ENCODE measurements at regions not wholly inside any gene's neighbourhood (a gene's known extent, or its start where the extent isn't known, plus 50 kb on each side); places are given as distances from the start of the nearest gene placed in this dataset.
A peak's percentile ranks its signal among the peaks of the same experiment; 100 is the strongest.

DNA sequence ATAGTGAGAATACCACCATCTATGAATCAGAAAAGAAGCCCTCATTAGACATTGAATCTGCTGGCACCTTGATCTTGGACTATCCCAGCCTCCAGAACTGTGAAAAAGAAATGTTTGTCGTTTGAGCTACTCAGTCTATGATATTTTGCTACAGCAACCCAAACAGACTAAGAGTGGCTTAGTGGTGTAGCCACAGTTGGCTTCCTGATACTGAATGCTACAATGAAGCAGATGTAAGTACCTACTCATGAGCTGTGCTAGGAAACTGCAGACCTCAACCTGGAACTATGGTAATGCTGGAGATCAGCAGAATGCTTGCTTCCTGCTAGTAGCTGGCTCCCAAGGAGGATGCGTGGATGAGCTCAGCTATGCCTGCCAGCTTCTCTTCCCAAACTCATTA is 268.6 kb upstream of the CRY1 start:
- no peak overlapping the region for H3K27ac ChIP-seq
- DNase-seq (ENCODE audit: low read depth, low spot score): no peak

DNA sequence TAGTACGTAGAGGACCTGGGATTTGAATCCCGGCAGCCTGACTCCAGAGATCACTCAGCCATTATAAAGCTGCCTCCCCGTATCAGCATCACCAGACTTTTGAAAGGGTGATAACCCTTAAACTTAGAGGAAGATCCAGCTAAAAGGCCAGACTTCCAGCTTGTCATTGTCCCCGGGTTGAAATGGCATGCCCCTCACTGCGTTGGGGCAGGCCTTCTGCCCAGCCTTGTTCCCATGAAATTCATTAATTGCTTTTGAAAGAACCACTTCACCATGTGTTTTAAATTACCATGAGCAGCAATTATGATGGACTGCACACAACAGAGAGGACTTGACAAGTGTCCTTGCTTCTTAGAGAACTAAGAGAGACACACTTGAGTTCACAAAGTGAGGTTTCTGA is 269.6 kb upstream of the CRY1 start:
- H3K27ac ChIP-seq: no peak overlapping the region
- no peak for DNase-seq (ENCODE audit: low read depth, low spot score)

GRCh38 chr12:107364875-107365518 is 271.6 kb upstream of the CRY1 start:
- H3K27ac ChIP-seq: no peak overlapping the region
- DNase-seq (ENCODE audit: low read depth, low spot score): no peak

DNA sequence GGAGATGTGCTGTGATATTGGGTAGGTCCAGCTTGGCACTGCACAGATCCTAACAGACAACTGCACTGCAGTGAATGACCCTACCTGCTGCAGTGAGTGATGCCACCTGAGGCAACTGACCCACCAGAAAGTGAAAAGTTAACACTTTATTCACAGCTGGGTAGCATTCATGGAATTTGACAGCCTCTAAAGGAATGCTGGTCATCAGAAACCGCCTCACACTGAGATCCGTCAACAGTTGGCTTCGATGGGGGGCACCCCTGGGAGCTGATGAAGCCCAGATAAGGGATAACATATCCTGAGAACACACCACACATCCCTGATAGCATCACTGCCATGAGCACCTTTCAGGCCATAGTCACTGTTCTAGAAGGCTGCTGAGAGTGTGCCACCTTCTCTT is 272.4 kb upstream of the CRY1 start:
- no peak overlapping the region for H3K27ac ChIP-seq
- DNase-seq (ENCODE audit: low read depth, low spot score): no peak

- DNase-seq (ENCODE audit: low read depth, low spot score): no peak
- H3K27ac ChIP-seq: no peak overlapping the region
These were observed 273.0 kb upstream of the CRY1 start for GRCh38 chr12:107366322-107366721.

DNA sequence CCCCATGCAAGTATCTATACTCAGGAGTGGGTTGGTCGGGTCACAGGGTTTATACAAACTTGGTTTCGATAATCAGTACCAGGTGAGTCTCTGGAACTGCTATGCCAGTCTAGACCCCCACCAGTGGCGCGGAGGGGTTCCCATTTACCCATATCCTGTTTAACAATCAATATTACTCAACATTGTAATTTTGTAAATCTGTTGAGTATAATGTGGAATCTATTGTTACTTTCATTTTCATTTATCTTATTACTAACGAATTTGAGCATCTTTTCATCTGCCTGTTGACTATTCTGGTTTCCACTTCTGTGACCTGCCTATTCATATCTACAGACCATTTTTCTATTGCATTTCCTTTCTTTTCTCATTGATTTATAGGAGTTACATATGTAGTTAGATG is 275.2 kb upstream of the CRY1 start:
- H3K27ac ChIP-seq: no peak overlapping the region
- DNase-seq (ENCODE audit: low read depth, low spot score): no peak

- DNase-seq (ENCODE audit: low read depth, low spot score): no peak
These were observed 275.7 kb upstream of the CRY1 start for GRCh38 chr12:107369006-107369405.

DNA sequence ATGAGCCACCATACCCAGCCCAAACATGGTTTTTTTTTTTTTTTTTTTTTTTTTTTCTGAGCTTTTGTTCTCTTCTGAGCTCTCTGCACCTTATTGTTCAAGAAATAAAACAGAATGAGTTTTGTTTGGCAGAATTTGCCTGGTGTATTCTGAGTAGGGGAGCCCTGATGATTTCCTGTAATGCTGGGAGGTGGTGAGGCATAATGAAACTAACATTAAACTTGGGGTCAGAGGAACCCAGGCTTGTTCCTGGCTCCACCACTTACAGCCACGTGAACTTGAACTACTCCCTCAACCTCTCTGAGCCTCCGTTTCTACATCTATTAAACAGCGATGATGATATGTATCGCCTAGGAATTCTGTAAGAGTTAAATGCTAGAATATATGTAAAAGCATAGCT is 276.3 kb upstream of the CRY1 start:
- no peak overlapping the region for H3K27ac ChIP-seq
- DNase-seq (ENCODE audit: low read depth, low spot score): no peak

More at GRCh38 chr12:107369006-107369405, 275.7 kb upstream of the CRY1 start:
- no peak overlapping the region for H3K27ac ChIP-seq

DNA sequence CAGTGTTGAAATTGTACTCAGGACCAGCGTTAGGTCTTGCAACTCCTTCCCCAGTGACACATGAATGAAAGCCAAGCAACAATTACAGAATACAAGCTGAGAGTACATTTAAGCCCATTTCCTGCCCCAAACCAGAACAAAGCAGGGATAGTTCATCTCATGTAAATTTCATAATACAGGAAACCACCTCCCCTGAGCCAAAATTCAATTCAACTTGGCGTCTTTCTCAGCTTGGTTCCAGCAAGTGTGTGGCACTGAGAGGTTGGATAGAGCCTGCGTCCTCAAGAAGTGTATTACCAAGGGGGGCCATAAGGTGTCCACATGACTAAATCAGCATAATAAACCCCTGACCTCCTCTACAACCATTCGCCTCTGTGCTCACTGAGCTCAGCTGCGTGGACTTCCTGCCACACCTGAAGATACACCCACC is 278.9 kb upstream of the CRY1 start:
- H3K27ac ChIP-seq: peak overlapping the region; percentile 22
- DNase-seq (ENCODE audit: low read depth, low spot score): no peak

DNA sequence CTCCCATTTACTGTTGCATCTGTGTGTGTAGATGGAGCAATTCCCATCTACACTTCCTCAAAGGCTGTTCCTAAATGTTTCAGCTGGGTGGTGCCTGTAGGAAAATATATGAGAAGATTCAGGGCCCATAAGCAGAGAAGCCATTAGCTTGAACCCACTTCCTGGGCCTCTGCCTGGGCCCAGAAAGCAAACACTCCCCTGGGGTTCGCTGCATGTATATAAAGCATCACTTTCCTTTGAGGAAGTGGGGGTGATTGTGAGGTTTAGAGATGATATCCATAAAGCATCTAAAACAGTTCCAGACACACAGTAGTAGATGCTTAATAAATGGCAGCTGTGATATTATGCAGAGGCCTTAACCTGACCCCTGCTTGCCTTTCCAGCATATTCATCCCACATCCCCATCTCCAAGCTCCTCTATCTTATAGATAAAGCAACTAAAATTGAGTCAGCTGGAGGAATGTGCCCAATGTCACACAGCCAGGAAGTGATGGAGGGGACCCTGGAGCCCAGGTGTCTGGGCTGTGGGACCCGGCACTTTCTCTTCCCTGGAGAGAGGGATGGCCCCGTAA is 280.0 kb upstream of the CRY1 start:
- no peak overlapping the region for H3K27ac ChIP-seq
- no peak for DNase-seq (ENCODE audit: low read depth, low spot score)

- DNase-seq (ENCODE audit: low read depth, low spot score): no peak
- H3K27ac ChIP-seq: no peak overlapping the region
These were observed 281.0 kb upstream of the CRY1 start for GRCh38 chr12:107374161-107374840.

- no peak for DNase-seq (ENCODE audit: low read depth, low spot score)
- no peak overlapping the region for H3K27ac ChIP-seq
These were observed 281.9 kb upstream of the CRY1 start for GRCh38 chr12:107375231-107375630.

- no peak for DNase-seq (ENCODE audit: low read depth, low spot score)
- H3K27ac ChIP-seq: no peak overlapping the region
These were observed 284.4 kb upstream of the CRY1 start for GRCh38 chr12:107377596-107378385.

DNA sequence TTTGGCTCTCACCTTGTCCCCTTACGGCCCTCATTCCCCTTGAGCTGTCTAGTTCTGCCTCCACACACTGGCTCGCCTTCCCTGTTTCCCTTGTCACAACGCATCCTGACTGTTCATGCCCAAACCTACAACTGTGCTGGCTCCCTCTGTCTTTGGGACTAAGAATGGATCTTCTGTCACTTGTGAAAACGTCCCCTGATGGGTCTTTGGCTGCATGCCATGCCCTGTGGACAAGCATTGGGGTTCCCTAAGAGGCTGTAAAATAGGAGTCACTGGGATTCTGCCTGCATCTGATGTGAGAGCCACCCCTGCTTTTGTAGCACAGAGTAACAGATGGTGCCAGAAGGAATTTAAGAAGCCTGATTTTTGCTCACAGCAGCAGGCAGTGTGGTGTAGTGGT is 285.3 kb upstream of the CRY1 start:
- no peak overlapping the region for H3K27ac ChIP-seq
- DNase-seq (ENCODE audit: low read depth, low spot score): no peak

GRCh38 chr12:107379142-107379851 is 285.9 kb upstream of the CRY1 start:
- peak; percentile 39 for DNase-seq (ENCODE audit: low read depth, low spot score)
- H3K27ac ChIP-seq: peak overlapping the region; percentile 76

- H3K27ac ChIP-seq: peak overlapping the region; percentile 76
- DNase-seq (ENCODE audit: low read depth, low spot score): peak; percentile 46
These were observed 286.7 kb upstream of the CRY1 start for GRCh38 chr12:107379852-107380567.

DNA sequence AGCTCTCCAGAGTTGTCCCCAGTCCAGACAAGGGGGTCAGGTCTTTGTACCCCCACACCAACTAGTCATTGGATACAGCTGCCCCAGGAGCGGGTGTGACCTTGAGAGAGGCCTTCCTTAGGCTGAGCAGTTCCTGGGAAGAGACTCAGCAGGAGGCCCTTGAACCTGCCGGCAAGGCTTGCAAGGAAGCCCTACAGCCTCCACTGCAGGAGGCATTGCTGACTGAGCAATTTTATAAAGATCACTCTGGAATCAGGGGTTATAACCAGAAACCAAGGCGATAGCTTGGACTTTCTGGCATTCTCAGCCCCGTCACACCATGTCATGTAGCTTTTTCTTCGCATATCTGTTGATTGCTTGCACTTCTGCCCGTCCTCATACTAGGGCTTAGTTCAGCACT is 291.3 kb upstream of the CRY1 start:
- no peak for DNase-seq (ENCODE audit: low read depth, low spot score)
- peak overlapping the region; percentile 87 for H3K27ac ChIP-seq

DNA sequence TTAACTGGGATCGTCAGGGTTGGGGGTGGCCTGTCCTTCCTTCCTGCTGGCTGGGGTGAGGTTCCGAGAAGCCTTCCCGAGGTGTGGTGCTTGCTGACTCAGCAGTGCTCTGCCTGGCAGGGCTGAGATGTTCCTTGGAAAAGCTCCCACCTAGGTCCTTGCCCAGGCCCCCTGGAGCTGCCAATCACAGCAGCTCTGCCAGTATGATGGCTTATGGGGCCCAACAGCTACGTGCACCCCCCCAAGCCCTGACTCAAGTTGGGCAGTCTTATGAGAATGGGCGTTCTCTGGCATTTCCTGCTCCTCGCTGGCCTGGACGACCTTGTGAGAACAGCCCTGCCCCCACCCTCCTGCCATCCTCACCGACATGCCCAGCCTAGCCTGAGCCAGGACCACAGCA is 292.2 kb upstream of the CRY1 start:
- peak; percentile 68 for DNase-seq (ENCODE audit: low read depth, low spot score)

DNA sequence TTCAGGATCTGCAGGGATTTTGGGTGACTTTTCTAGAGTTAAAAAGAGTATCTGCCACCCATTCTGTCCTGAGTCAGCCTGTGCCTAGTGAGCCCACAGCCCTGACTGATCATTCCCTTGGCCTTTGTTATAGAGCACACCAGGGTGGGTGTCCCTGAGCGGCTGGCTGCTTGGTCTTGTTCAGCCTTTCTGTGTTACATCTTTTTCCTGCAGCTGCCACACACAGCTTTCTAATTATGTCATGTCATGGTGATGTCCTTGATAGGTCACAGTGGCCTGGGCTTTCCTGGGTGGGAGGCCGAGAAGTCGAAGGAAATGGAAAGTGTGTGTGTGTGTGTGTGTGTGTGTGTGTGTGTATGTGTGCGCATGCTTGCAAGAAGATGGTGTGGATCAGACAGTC is 293.2 kb upstream of the CRY1 start:
- DNase-seq (ENCODE audit: low read depth, low spot score): no peak
- H3K27ac ChIP-seq: peak overlapping the region; percentile 87

More for the DNA sequence above, 292.2 kb upstream of the CRY1 start:
- H3K27ac ChIP-seq: peak overlapping the region; percentile 87

GRCh38 chr12:107388263-107388662 is 294.9 kb upstream of the CRY1 start:
- H3K27ac ChIP-seq: no peak overlapping the region
- no peak for DNase-seq (ENCODE audit: low read depth, low spot score)
